ENCODE measurements at regions not wholly inside any gene's neighbourhood (a gene's known extent, or its start where the extent isn't known, plus 50 kb on each side); places are given as distances from the start of the nearest gene placed in this dataset.

- H3K4me2 ChIP-seq (ENCODE audit: insufficient read depth, low read length) = no peak overlapping the region
- H2AFZ ChIP-seq (ENCODE audit: low read length) = no peak overlapping the region
- no peaks in the 10 kb centered on the region for H4K20me1 ChIP-seq (ENCODE audit: insufficient read depth, low read length)
- no peak overlapping the region for H3K4me3 ChIP-seq (ENCODE audit: insufficient read depth, low read length)
- H3K27ac ChIP-seq (ENCODE audit: low read depth, low read length) = no peak overlapping the region
- TF ChIP-seq CTCF (IDR thresholded peaks at IDR 0.05; ENCODE audit: extremely low read depth, low read depth, low read length) = no peak
- no peak for DNase-seq (ENCODE audit: insufficient read length, low spot score, missing footprints)
- H3K27me3 ChIP-seq (ENCODE audit: insufficient read depth, low read length) = no peaks in the 10 kb centered on the region
- no peaks in the 10 kb centered on the region for H3K9me3 ChIP-seq (ENCODE audit: low read depth, low read length)
- H3K79me2 ChIP-seq (ENCODE audit: insufficient read depth, low read length) = no peaks in the 10 kb centered on the region
- H3K36me3 ChIP-seq (ENCODE audit: insufficient read depth, low read length) = no peaks in the 10 kb centered on the region
- no peaks in the 10 kb centered on the region for H3K4me1 ChIP-seq (ENCODE audit: insufficient read depth, low read length)
These were observed 218.2 kb upstream of the NEIL3 start for GRCh38 chr4:177091515-177091914.

DNA sequence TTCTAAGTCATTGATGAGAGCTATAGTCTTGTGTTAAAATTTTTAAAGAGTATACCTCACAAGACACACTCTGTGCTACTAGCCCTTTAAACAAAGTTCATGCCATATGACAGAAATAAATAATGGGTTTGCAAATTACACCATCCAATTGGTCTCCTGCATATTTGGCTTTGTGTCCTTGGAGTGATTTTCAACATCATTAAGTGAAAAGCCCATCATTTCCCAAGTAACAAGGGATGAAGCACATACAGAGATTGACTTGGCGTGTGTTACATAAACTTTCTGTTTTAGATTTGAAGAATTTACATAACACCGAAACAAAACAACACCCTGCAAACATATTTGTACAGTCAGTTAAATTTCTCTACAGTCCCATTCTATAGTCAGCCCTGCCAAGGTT is 216.9 kb upstream of the NEIL3 start:
- no peak for TF ChIP-seq CTCF (IDR thresholded peaks at IDR 0.05; ENCODE audit: extremely low read depth, low read depth, low read length)
- Histone ChIP-seq H3K4me1 (ENCODE audit: insufficient read depth, low read length) (no peaks in the 10 kb centered on the region), H4K20me1 (ENCODE audit: insufficient read depth, low read length) (no peaks in the 10 kb centered on the region), H3K4me3 (ENCODE audit: insufficient read depth, low read length) (no peak overlapping the region), H2AFZ (ENCODE audit: low read length) (no peak overlapping the region), H3K27me3 (ENCODE audit: insufficient read depth, low read length) (no peaks in the 10 kb centered on the region), H3K36me3 (ENCODE audit: insufficient read depth, low read length) (no peaks in the 10 kb centered on the region), H3K4me2 (ENCODE audit: insufficient read depth, low read length) (no peak overlapping the region), H3K27ac (ENCODE audit: low read depth, low read length) (no peak overlapping the region), H3K79me2 (ENCODE audit: insufficient read depth, low read length) (no peaks in the 10 kb centered on the region), H3K9me3 (ENCODE audit: low read depth, low read length) (no peaks in the 10 kb centered on the region)
- no peak for DNase-seq (ENCODE audit: insufficient read length, low spot score, missing footprints)

- H2AFZ ChIP-seq (ENCODE audit: low read length) = peak overlapping the region; percentile 1
- no peaks in the 10 kb centered on the region for H3K9me3 ChIP-seq (ENCODE audit: low read depth, low read length)
- no peak for TF ChIP-seq CTCF (IDR thresholded peaks at IDR 0.05; ENCODE audit: extremely low read depth, low read depth, low read length)
- H3K36me3 ChIP-seq (ENCODE audit: insufficient read depth, low read length) = no peaks in the 10 kb centered on the region
- H3K27ac ChIP-seq (ENCODE audit: low read depth, low read length) = no peak overlapping the region
- no peak for DNase-seq (ENCODE audit: insufficient read length, low spot score, missing footprints)
- no peak overlapping the region for H3K4me3 ChIP-seq (ENCODE audit: insufficient read depth, low read length)
- H3K4me2 ChIP-seq (ENCODE audit: insufficient read depth, low read length) = no peak overlapping the region
- H4K20me1 ChIP-seq (ENCODE audit: insufficient read depth, low read length) = no peaks in the 10 kb centered on the region
- H3K4me1 ChIP-seq (ENCODE audit: insufficient read depth, low read length) = no peaks in the 10 kb centered on the region
- H3K79me2 ChIP-seq (ENCODE audit: insufficient read depth, low read length) = no peaks in the 10 kb centered on the region
- no peaks in the 10 kb centered on the region for H3K27me3 ChIP-seq (ENCODE audit: insufficient read depth, low read length)
These were observed 215.7 kb upstream of the NEIL3 start for GRCh38 chr4:177093964-177094363.

GRCh38 chr4:177097291-177097690 is 212.4 kb upstream of the NEIL3 start:
- H2AFZ ChIP-seq (ENCODE audit: low read length) = no peak overlapping the region
- no peaks in the 10 kb centered on the region for H3K27me3 ChIP-seq (ENCODE audit: insufficient read depth, low read length)
- no peak overlapping the region for H3K27ac ChIP-seq (ENCODE audit: low read depth, low read length)
- no peaks in the 10 kb centered on the region for H3K79me2 ChIP-seq (ENCODE audit: insufficient read depth, low read length)
- H3K36me3 ChIP-seq (ENCODE audit: insufficient read depth, low read length) = no peaks in the 10 kb centered on the region
- H3K4me1 ChIP-seq (ENCODE audit: insufficient read depth, low read length) = no peaks in the 10 kb centered on the region
- TF ChIP-seq CTCF (IDR thresholded peaks at IDR 0.05; ENCODE audit: extremely low read depth, low read depth, low read length) = no peak
- H4K20me1 ChIP-seq (ENCODE audit: insufficient read depth, low read length) = no peaks in the 10 kb centered on the region
- no peak for DNase-seq (ENCODE audit: insufficient read length, low spot score, missing footprints)
- H3K4me2 ChIP-seq (ENCODE audit: insufficient read depth, low read length) = no peak overlapping the region
- H3K4me3 ChIP-seq (ENCODE audit: insufficient read depth, low read length) = no peak overlapping the region
- H3K9me3 ChIP-seq (ENCODE audit: low read depth, low read length) = no peaks in the 10 kb centered on the region
